ENCODE measurements at regions not wholly inside any gene's neighbourhood (a gene's known extent, or its start where the extent isn't known, plus 50 kb on each side); places are given as distances from the start of the nearest gene placed in this dataset.

DNA sequence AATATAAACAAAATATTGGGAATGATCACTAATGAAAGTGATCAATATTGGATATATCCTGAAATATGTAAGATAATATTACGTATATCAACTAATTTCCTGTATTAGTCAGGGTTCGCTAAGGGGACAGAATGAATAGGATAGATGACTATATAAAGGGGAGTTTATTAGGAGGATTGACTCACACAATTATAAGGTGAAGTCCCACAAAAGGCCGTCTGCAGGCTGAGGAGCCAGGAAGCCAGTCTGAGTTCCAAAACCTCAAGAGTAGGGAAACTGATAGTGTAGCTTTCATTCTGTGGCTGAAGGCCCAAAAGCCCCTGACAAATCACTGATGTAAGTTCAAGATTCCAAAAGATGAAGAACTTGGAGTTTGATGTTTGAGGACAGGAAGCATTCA is 561.1 kb downstream of the PRDM9 start:
- no peak for TF ChIP-seq CTCF (IDR thresholded peaks at IDR 0.05)
- no peak for TF ChIP-seq POLR2A (IDR thresholded peaks at IDR 0.05)
